ENCODE measurements at regions not wholly inside any gene's neighbourhood (a gene's known extent, or its start where the extent isn't known, plus 50 kb on each side); places are given as distances from the start of the nearest gene placed in this dataset.

GRCh38 chr2:145957929-145958328, 1438.0 kb upstream of the ZEB2 start:
- Histone ChIP-seq H3K36me3 (replicated peaks; ENCODE audit: control insufficient read depth, insufficient read depth, low read length) (no peaks in the 10 kb centered on the region), H3K4me3 (ENCODE audit: insufficient read depth, low read depth, low read length) (no peak overlapping the region), H3K27me3 (ENCODE audit: control insufficient read depth, insufficient read depth, low read length) (no peaks in the 10 kb centered on the region)
- no peak for DNase-seq

GRCh38 chr2:145939949-145940348, 1420.0 kb upstream of the ZEB2 start:
- Histone ChIP-seq H3K36me3 (replicated peaks; ENCODE audit: control insufficient read depth, insufficient read depth, low read length) (no peaks in the 10 kb centered on the region), H3K27me3 (ENCODE audit: control insufficient read depth, insufficient read depth, low read length) (no peaks in the 10 kb centered on the region), H3K4me3 (ENCODE audit: insufficient read depth, low read depth, low read length) (no peak overlapping the region)
- DNase-seq: no peak

GRCh38 chr2:145935016-145935415, 1415.1 kb upstream of the ZEB2 start:
- DNase-seq: no peak

GRCh38 chr2:145931781-145932395, 1412.0 kb upstream of the ZEB2 start:
- no peak for DNase-seq
- no peak overlapping the region for H3K4me3 ChIP-seq (ENCODE audit: insufficient read depth, low read depth, low read length)

More at GRCh38 chr2:145935016-145935415, 1415.1 kb upstream of the ZEB2 start:
- H3K36me3 ChIP-seq (replicated peaks; ENCODE audit: control insufficient read depth, insufficient read depth, low read length): no peaks in the 10 kb centered on the region
- no peak overlapping the region for H3K4me3 ChIP-seq (ENCODE audit: insufficient read depth, low read depth, low read length)
- H3K27me3 ChIP-seq (ENCODE audit: control insufficient read depth, insufficient read depth, low read length): no peaks in the 10 kb centered on the region

GRCh38 chr2:145930318-145930717, 1410.4 kb upstream of the ZEB2 start:
- Histone ChIP-seq H3K36me3 (replicated peaks; ENCODE audit: control insufficient read depth, insufficient read depth, low read length) (no peaks in the 10 kb centered on the region), H3K4me3 (ENCODE audit: insufficient read depth, low read depth, low read length) (no peak overlapping the region), H3K27me3 (ENCODE audit: control insufficient read depth, insufficient read depth, low read length) (no peaks in the 10 kb centered on the region)
- no peak for DNase-seq

More at GRCh38 chr2:145931781-145932395, 1412.0 kb upstream of the ZEB2 start:
- H3K27me3 ChIP-seq (ENCODE audit: control insufficient read depth, insufficient read depth, low read length): no peaks in the 10 kb centered on the region
- no peaks in the 10 kb centered on the region for H3K36me3 ChIP-seq (replicated peaks; ENCODE audit: control insufficient read depth, insufficient read depth, low read length)

GRCh38 chr2:145927131-145927950, 1407.4 kb upstream of the ZEB2 start:
- Histone ChIP-seq H3K27me3 (ENCODE audit: control insufficient read depth, insufficient read depth, low read length) (no peaks in the 10 kb centered on the region), H3K36me3 (replicated peaks; ENCODE audit: control insufficient read depth, insufficient read depth, low read length) (no peaks in the 10 kb centered on the region), H3K4me3 (ENCODE audit: insufficient read depth, low read depth, low read length) (no peak overlapping the region)
- DNase-seq: no peak

- Histone ChIP-seq H3K4me3 (ENCODE audit: insufficient read depth, low read depth, low read length) (no peak overlapping the region), H3K27me3 (ENCODE audit: control insufficient read depth, insufficient read depth, low read length) (no peaks in the 10 kb centered on the region), H3K36me3 (replicated peaks; ENCODE audit: control insufficient read depth, insufficient read depth, low read length) (no peaks in the 10 kb centered on the region)
- no peak for DNase-seq
Measured at GRCh38 chr2:145925591-145925990, 1405.7 kb upstream of the ZEB2 start.

GRCh38 chr2:145919477-145919876, 1399.6 kb upstream of the ZEB2 start:
- Histone ChIP-seq H3K36me3 (replicated peaks; ENCODE audit: control insufficient read depth, insufficient read depth, low read length) (no peaks in the 10 kb centered on the region), H3K4me3 (ENCODE audit: insufficient read depth, low read depth, low read length) (no peak overlapping the region), H3K27me3 (ENCODE audit: control insufficient read depth, insufficient read depth, low read length) (no peaks in the 10 kb centered on the region)
- DNase-seq: no peak

GRCh38 chr2:145918951-145919350, 1399.0 kb upstream of the ZEB2 start:
- Histone ChIP-seq H3K4me3 (ENCODE audit: insufficient read depth, low read depth, low read length) (no peak overlapping the region), H3K36me3 (replicated peaks; ENCODE audit: control insufficient read depth, insufficient read depth, low read length) (no peaks in the 10 kb centered on the region), H3K27me3 (ENCODE audit: control insufficient read depth, insufficient read depth, low read length) (no peaks in the 10 kb centered on the region)
- DNase-seq: no peak

GRCh38 chr2:145916799-145917198, 1396.9 kb upstream of the ZEB2 start:
- Histone ChIP-seq H3K4me3 (ENCODE audit: insufficient read depth, low read depth, low read length) (no peak overlapping the region), H3K27me3 (ENCODE audit: control insufficient read depth, insufficient read depth, low read length) (no peaks in the 10 kb centered on the region)
- no peak for DNase-seq

GRCh38 chr2:145914716-145915115, 1394.8 kb upstream of the ZEB2 start:
- H3K4me3 ChIP-seq (ENCODE audit: insufficient read depth, low read depth, low read length): no peak overlapping the region
- H3K36me3 ChIP-seq (replicated peaks; ENCODE audit: control insufficient read depth, insufficient read depth, low read length): no peaks in the 10 kb centered on the region
- H3K27me3 ChIP-seq (ENCODE audit: control insufficient read depth, insufficient read depth, low read length): no peaks in the 10 kb centered on the region
- DNase-seq: no peak

More at GRCh38 chr2:145916799-145917198, 1396.9 kb upstream of the ZEB2 start:
- no peaks in the 10 kb centered on the region for H3K36me3 ChIP-seq (replicated peaks; ENCODE audit: control insufficient read depth, insufficient read depth, low read length)

- DNase-seq: no peak
- Histone ChIP-seq H3K36me3 (replicated peaks; ENCODE audit: control insufficient read depth, insufficient read depth, low read length) (no peaks in the 10 kb centered on the region), H3K4me3 (ENCODE audit: insufficient read depth, low read depth, low read length) (no peak overlapping the region), H3K27me3 (ENCODE audit: control insufficient read depth, insufficient read depth, low read length) (no peaks in the 10 kb centered on the region)
Measured at GRCh38 chr2:145910416-145910815, 1390.5 kb upstream of the ZEB2 start.

- no peaks in the 10 kb centered on the region for H3K27me3 ChIP-seq (ENCODE audit: control insufficient read depth, insufficient read depth, low read length)
- DNase-seq: no peak
- H3K36me3 ChIP-seq (replicated peaks; ENCODE audit: control insufficient read depth, insufficient read depth, low read length): no peaks in the 10 kb centered on the region
- no peak overlapping the region for H3K4me3 ChIP-seq (ENCODE audit: insufficient read depth, low read depth, low read length)
Measured at GRCh38 chr2:145909766-145910165, 1389.8 kb upstream of the ZEB2 start.

- H3K27me3 ChIP-seq (ENCODE audit: control insufficient read depth, insufficient read depth, low read length): no peaks in the 10 kb centered on the region
- H3K36me3 ChIP-seq (replicated peaks; ENCODE audit: control insufficient read depth, insufficient read depth, low read length): no peaks in the 10 kb centered on the region
- H3K4me3 ChIP-seq (ENCODE audit: insufficient read depth, low read depth, low read length): no peak overlapping the region
- DNase-seq: no peak
Measured at GRCh38 chr2:145909175-145909755, 1389.3 kb upstream of the ZEB2 start.

- no peak overlapping the region for H3K4me3 ChIP-seq (ENCODE audit: insufficient read depth, low read depth, low read length)
- no peaks in the 10 kb centered on the region for H3K27me3 ChIP-seq (ENCODE audit: control insufficient read depth, insufficient read depth, low read length)
- DNase-seq: no peak
- H3K36me3 ChIP-seq (replicated peaks; ENCODE audit: control insufficient read depth, insufficient read depth, low read length): no peaks in the 10 kb centered on the region
Measured at GRCh38 chr2:145906354-145906753, 1386.4 kb upstream of the ZEB2 start.

Data from H7 (cell line).